WTC11 (cell line): ENCODE measurements at regions not wholly inside any gene's neighbourhood (a gene's known extent, or its start where the extent isn't known, plus 50 kb on each side); places are given as distances from the start of the nearest gene placed in this dataset.
A peak's percentile ranks its signal among the peaks of the same experiment; 100 is the strongest.

Source experiments
- ATAC-seq: fragments of 200-7000 bp; cut with Tn5 transposase; 2 replicates; pipeline ENCODE4 v1.10.0; 2021; ENCODE audit warnings: mild to moderate bottlenecking, moderate library complexity
- CTCF ChIA-PET: fragments of 300-600 bp; sonication (Branson Sonifier 250); formaldehyde crosslinking; loops from one replicate; lab custom pipeline; 2021; ENCODE audit warnings: antibody characterized with exemption; lab: Charles Lee
- POLR2A ChIA-PET: fragments of 350-600 bp; sonication (Branson Sonifier 250); formaldehyde crosslinking; loops from one replicate; lab custom pipeline; 2021; ENCODE audit warnings: antibody characterized with exemption; lab: Charles Lee
- DNase-seq: peaks from one replicate; pipeline ENCODE4 v3.0.0; 2021; ENCODE audit warnings: low spot score
- H3K27ac Mint-ChIP-seq: 2 replicates; pipeline ENCODE4 v1.8.0; 2021; ENCODE audit warnings: mixed read lengths
- H3K27me3 Mint-ChIP-seq: 2 replicates; pipeline ENCODE4 v1.8.0; 2021; ENCODE audit warnings: low read depth, mild to moderate bottlenecking, moderate library complexity, mixed read lengths
- H3K36me3 Mint-ChIP-seq: 2 replicates; pipeline ENCODE4 v1.8.0; 2021; ENCODE audit warnings: mixed read lengths
- H3K4me1 Mint-ChIP-seq: 2 replicates; pipeline ENCODE4 v1.8.0; 2022; ENCODE audit warnings: mixed read lengths
- H3K4me3 Mint-ChIP-seq: 2 replicates; pipeline ENCODE4 v1.8.0; 2021; ENCODE audit warnings: mild to moderate bottlenecking, moderate library complexity, mixed read lengths
- H3K9me3 Mint-ChIP-seq: 2 replicates; pipeline ENCODE4 v1.8.0; 2021; ENCODE audit warnings: mixed read lengths
- E2F1 ChIP-seq: sonication (generic); formaldehyde crosslinking; IDR thresholded peaks from 2 replicates; pipeline ENCODE4 v1.8.0; 2022; ENCODE audit warnings: mild to moderate bottlenecking, missing genetic modification reagents
- E2F5 ChIP-seq: sonication (generic); formaldehyde crosslinking; IDR thresholded peaks from 2 replicates; pipeline ENCODE4 v1.8.1; 2022; ENCODE audit warnings: mild to moderate bottlenecking, moderate library complexity, missing genetic modification reagents
- FOXK1 ChIP-seq: sonication (generic); formaldehyde crosslinking; IDR thresholded peaks from 2 replicates; pipeline ENCODE4 v1.8.0; 2022; ENCODE audit warnings: mild to moderate bottlenecking, moderate library complexity, missing genetic modification reagents
- HMGA2 ChIP-seq: fragments of 250-450 bp; sonication (Bioruptor Pico); IDR thresholded peaks from 2 replicates; pipeline ENCODE4 v1.4.0; 2021; ENCODE audit warnings: mild to moderate bottlenecking, moderate library complexity
- NR3C1 ChIP-seq: sonication (generic); formaldehyde crosslinking; conservative IDR thresholded peaks from 2 replicates; pipeline ENCODE4 v1.8.1; 2023; ENCODE audit warnings: low read depth, mild to moderate bottlenecking, missing genetic modification reagents
- RORB ChIP-seq: fragments of 250-450 bp; sonication (Bioruptor Pico); IDR thresholded peaks from 2 replicates; pipeline ENCODE4 v1.9.0; 2021; ENCODE audit warnings: mild to moderate bottlenecking
- SMAD3 ChIP-seq: sonication (generic); formaldehyde crosslinking; IDR thresholded peaks from 2 replicates; pipeline ENCODE4 v1.8.0; 2022; ENCODE audit warnings: missing genetic modification reagents, mild to moderate bottlenecking, borderline replicate concordance
- TEAD1 ChIP-seq: sonication (generic); formaldehyde crosslinking; IDR thresholded peaks from 2 replicates; pipeline ENCODE4 v1.8.0; 2022; ENCODE audit warnings: mild to moderate bottlenecking, missing genetic modification reagents
- ZNF138 ChIP-seq: sonication (generic); formaldehyde crosslinking; conservative IDR thresholded peaks from 2 replicates; pipeline ENCODE4 v1.8.1; 2022; ENCODE audit warnings: mild to moderate bottlenecking, moderate library complexity, missing genetic modification reagents
- ZNF232 ChIP-seq: sonication (generic); formaldehyde crosslinking; IDR thresholded peaks from 2 replicates; pipeline ENCODE4 v1.8.0; 2022; ENCODE audit warnings: mild to moderate bottlenecking, missing genetic modification reagents
- ZNF423 ChIP-seq: fragments of 250-450 bp; sonication (Bioruptor Pico); IDR thresholded peaks from 2 replicates; pipeline ENCODE4 v2.1.2; 2022; ENCODE audit warnings: mild to moderate bottlenecking, moderate library complexity
- TF ChIP-seq, protein P1 (sequence below): sonication (generic); formaldehyde crosslinking; IDR thresholded peaks from 2 replicates; pipeline ENCODE4 v1.8.0; 2023; ENCODE audit warnings: mild to moderate bottlenecking, missing genetic modification reagents
- TF ChIP-seq, protein P2 (sequence below): sonication (generic); formaldehyde crosslinking; IDR thresholded peaks from 2 replicates; pipeline ENCODE4 v1.8.1; 2023; ENCODE audit warnings: mild to moderate bottlenecking, missing genetic modification reagents
- TF ChIP-seq, protein P3 (sequence below): sonication (generic); formaldehyde crosslinking; IDR thresholded peaks from 2 replicates; pipeline ENCODE4 v1.8.0; 2022; ENCODE audit warnings: mild to moderate bottlenecking, missing genetic modification reagents
- TF ChIP-seq, protein P4 (sequence below): sonication (generic); formaldehyde crosslinking; IDR thresholded peaks from 2 replicates; pipeline ENCODE4 v1.8.1; 2022; ENCODE audit warnings: low read depth, mild to moderate bottlenecking, moderate library complexity, missing genetic modification reagents, borderline replicate concordance

GRCh38 chr3:158991146-158991705, 189.4 kb downstream of the MFSD1 start:
- Mint-ChIP-seq H3K9me3 (peaks cover 13% of the 10 kb centered on the region), H3K36me3 (peaks cover 10% of the 10 kb centered on the region), H3K4me3 (no peak overlapping the region), H3K27ac (no peak overlapping the region), H3K4me1 (peaks cover 19% of the 10 kb centered on the region), H3K27me3 (no peaks in the 10 kb centered on the region)
- ChIA-PET POLR2A (no interaction called here), CTCF (no interaction called here)
- TF ChIP-seq, protein P1, sequence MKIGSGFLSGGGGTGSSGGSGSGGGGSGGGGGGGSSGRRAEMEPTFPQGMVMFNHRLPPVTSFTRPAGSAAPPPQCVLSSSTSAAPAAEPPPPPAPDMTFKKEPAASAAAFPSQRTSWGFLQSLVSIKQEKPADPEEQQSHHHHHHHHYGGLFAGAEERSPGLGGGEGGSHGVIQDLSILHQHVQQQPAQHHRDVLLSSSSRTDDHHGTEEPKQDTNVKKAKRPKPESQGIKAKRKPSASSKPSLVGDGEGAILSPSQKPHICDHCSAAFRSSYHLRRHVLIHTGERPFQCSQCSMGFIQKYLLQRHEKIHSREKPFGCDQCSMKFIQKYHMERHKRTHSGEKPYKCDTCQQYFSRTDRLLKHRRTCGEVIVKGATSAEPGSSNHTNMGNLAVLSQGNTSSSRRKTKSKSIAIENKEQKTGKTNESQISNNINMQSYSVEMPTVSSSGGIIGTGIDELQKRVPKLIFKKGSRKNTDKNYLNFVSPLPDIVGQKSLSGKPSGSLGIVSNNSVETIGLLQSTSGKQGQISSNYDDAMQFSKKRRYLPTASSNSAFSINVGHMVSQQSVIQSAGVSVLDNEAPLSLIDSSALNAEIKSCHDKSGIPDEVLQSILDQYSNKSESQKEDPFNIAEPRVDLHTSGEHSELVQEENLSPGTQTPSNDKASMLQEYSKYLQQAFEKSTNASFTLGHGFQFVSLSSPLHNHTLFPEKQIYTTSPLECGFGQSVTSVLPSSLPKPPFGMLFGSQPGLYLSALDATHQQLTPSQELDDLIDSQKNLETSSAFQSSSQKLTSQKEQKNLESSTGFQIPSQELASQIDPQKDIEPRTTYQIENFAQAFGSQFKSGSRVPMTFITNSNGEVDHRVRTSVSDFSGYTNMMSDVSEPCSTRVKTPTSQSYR (CRISPR knock-in tag) = peak; percentile 72; the same call in 1 of the 2 replicates
- no peak for TF ChIP-seq ZNF423 (CRISPR knock-in tag)
- peak; percentile 80 for TF ChIP-seq FOXK1
- peak; percentile 97 for ATAC-seq
- DNase-seq = peak; percentile 79

DNA sequence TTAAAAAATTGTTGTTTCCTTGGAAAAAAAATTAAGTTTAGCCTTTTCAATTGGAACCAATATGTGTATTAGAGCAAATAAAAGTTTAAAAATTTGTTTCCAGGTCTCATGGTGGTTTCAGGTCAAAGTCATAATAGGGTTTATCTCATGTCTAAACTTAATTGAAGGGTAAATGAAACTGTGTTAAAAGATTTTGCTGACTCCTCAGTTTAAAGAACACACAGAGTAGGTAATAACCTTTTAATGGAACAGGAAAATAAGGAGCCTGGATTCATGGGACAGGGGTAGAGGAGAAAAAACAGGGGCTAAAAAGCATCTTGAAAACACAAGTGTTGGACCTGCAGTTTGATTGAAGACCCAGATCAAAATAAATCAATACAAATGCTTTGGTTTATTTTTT, 190.6 kb downstream of the MFSD1 start:
- H3K9me3 Mint-ChIP-seq = peaks cover 2% of the 10 kb centered on the region
- DNase-seq = no peak
- no peak overlapping the region for H3K27ac Mint-ChIP-seq
- TF ChIP-seq SMAD3 (CRISPR knock-in tag) (no peak), ZNF138 (CRISPR knock-in tag) (no peak), NR3C1 (no peak), TEAD1 (no peak), RORB (CRISPR knock-in tag) (no peak)
- TF ChIP-seq, protein P1 (CRISPR knock-in tag) = no peak
- H3K4me1 Mint-ChIP-seq = peaks cover 21% of the 10 kb centered on the region
- no peak for ATAC-seq
- H3K4me3 Mint-ChIP-seq = no peak overlapping the region
- H3K27me3 Mint-ChIP-seq = no peaks in the 10 kb centered on the region
- CTCF ChIA-PET = no interaction called here
- POLR2A ChIA-PET = no interaction called here
- peaks cover under 1% of the 10 kb centered on the region; the same call in 1 of the 2 replicates for H3K36me3 Mint-ChIP-seq

- Mint-ChIP-seq H3K36me3 (no peaks in the 10 kb centered on the region), H3K4me3 (no peak overlapping the region), H3K4me1 (peaks cover 21% of the 10 kb centered on the region), H3K27ac (no peak overlapping the region)
- CTCF ChIA-PET = no interaction called here
- ATAC-seq = no peak
- TF ChIP-seq, protein P2, sequence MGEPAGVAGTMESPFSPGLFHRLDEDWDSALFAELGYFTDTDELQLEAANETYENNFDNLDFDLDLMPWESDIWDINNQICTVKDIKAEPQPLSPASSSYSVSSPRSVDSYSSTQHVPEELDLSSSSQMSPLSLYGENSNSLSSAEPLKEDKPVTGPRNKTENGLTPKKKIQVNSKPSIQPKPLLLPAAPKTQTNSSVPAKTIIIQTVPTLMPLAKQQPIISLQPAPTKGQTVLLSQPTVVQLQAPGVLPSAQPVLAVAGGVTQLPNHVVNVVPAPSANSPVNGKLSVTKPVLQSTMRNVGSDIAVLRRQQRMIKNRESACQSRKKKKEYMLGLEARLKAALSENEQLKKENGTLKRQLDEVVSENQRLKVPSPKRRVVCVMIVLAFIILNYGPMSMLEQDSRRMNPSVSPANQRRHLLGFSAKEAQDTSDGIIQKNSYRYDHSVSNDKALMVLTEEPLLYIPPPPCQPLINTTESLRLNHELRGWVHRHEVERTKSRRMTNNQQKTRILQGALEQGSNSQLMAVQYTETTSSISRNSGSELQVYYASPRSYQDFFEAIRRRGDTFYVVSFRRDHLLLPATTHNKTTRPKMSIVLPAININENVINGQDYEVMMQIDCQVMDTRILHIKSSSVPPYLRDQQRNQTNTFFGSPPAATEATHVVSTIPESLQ = no peak
- TF ChIP-seq, all 79 proteins: peak for 0
- H3K27me3 Mint-ChIP-seq = no peaks in the 10 kb centered on the region
- no peak for DNase-seq
- POLR2A ChIA-PET = no interaction called here
- H3K9me3 Mint-ChIP-seq = no peaks in the 10 kb centered on the region
Measured at GRCh38 chr3:158994386-158994785, 192.5 kb downstream of the MFSD1 start.

GRCh38 chr3:159001711-159002110, 199.9 kb downstream of the MFSD1 start:
- POLR2A ChIA-PET = no interaction called here
- CTCF ChIA-PET = no interaction called here
- no peak for TF ChIP-seq ZNF232
- no peak for TF ChIP-seq E2F5 (CRISPR knock-in tag)
- no peak for TF ChIP-seq HMGA2 (CRISPR knock-in tag)
- TF ChIP-seq, protein P3, sequence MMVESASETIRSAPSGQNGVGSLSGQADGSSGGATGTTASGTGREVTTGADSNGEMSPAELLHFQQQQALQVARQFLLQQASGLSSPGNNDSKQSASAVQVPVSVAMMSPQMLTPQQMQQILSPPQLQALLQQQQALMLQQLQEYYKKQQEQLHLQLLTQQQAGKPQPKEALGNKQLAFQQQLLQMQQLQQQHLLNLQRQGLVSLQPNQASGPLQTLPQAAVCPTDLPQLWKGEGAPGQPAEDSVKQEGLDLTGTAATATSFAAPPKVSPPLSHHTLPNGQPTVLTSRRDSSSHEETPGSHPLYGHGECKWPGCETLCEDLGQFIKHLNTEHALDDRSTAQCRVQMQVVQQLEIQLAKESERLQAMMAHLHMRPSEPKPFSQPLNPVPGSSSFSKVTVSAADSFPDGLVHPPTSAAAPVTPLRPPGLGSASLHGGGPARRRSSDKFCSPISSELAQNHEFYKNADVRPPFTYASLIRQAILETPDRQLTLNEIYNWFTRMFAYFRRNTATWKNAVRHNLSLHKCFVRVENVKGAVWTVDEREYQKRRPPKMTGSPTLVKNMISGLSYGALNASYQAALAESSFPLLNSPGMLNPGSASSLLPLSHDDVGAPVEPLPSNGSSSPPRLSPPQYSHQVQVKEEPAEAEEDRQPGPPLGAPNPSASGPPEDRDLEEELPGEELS = no peak
- TF ChIP-seq, protein P4, sequence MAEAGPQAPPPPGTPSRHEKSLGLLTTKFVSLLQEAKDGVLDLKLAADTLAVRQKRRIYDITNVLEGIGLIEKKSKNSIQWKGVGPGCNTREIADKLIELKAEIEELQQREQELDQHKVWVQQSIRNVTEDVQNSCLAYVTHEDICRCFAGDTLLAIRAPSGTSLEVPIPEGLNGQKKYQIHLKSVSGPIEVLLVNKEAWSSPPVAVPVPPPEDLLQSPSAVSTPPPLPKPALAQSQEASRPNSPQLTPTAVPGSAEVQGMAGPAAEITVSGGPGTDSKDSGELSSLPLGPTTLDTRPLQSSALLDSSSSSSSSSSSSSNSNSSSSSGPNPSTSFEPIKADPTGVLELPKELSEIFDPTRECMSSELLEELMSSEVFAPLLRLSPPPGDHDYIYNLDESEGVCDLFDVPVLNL (CRISPR knock-in tag) = no peak
- TF ChIP-seq E2F1 (CRISPR knock-in tag) = no peak

More at GRCh38 chr3:159001711-159002110, 199.9 kb downstream of the MFSD1 start:
- DNase-seq (no peak), ATAC-seq (no peak)
- H3K36me3 Mint-ChIP-seq = no peaks in the 10 kb centered on the region
- 0 out of 2 replicates have a peak, but pooled peaks cover 2% of the 10 kb centered on the region for H3K4me1 Mint-ChIP-seq
- no peaks in the 10 kb centered on the region for H3K9me3 Mint-ChIP-seq
- H3K27me3 Mint-ChIP-seq = no peaks in the 10 kb centered on the region
- H3K27ac Mint-ChIP-seq = no peak overlapping the region
- no peak overlapping the region for H3K4me3 Mint-ChIP-seq
